GM21717 (cell line): ENCODE measurements at regions not wholly inside any gene's neighbourhood (a gene's known extent, or its start where the extent isn't known, plus 50 kb on each side); places are given as distances from the start of the nearest gene placed in this dataset.

Experiments used
- ATAC-seq: cut with Tn5 transposase; IDR thresholded peaks from one replicate; pipeline ENCODE4 v1.9.1; 2021; ENCODE audit warnings: mild to moderate bottlenecking, moderate library complexity; ENCODE audit not compliant: unreplicated experiment

GRCh38 chr10:61356354-61356753, 96.8 kb downstream of the TMEM26 start:
- no peak for ATAC-seq

- ATAC-seq = no peak
Measured at GRCh38 chr10:61355211-61355610, 98.0 kb downstream of the TMEM26 start.

- no peak for ATAC-seq
Measured at GRCh38 chr10:61354401-61354975, 98.7 kb downstream of the TMEM26 start.

GRCh38 chr10:61350794-61351193, 102.4 kb downstream of the TMEM26 start:
- no peak for ATAC-seq

GRCh38 chr10:61350068-61350467, 103.1 kb downstream of the TMEM26 start:
- no peak for ATAC-seq

GRCh38 chr10:61346796-61347413, 106.3 kb downstream of the TMEM26 start:
- no peak for ATAC-seq

GRCh38 chr10:61343796-61344195, 109.4 kb downstream of the TMEM26 start:
- ATAC-seq = no peak

- ATAC-seq = no peak
Measured at GRCh38 chr10:61342858-61343572, 110.2 kb downstream of the TMEM26 start.

GRCh38 chr10:61341008-61341407, 112.2 kb downstream of the TMEM26 start:
- no peak for ATAC-seq

- ATAC-seq = no peak
Measured at GRCh38 chr10:61338146-61338545, 115.0 kb downstream of the TMEM26 start.

GRCh38 chr10:61337741-61338140, 115.4 kb downstream of the TMEM26 start:
- ATAC-seq = no peak

GRCh38 chr10:61336831-61337230, 116.3 kb downstream of the TMEM26 start:
- no peak for ATAC-seq

GRCh38 chr10:61335359-61335758, 117.8 kb downstream of the TMEM26 start:
- no peak for ATAC-seq

- ATAC-seq = no peak
Measured at GRCh38 chr10:61332581-61332980, 120.6 kb downstream of the TMEM26 start.

- ATAC-seq = no peak
Measured at GRCh38 chr10:61330669-61331068, 122.5 kb downstream of the TMEM26 start.

- peak; percentile 69 for ATAC-seq
Measured at GRCh38 chr10:61329854-61330253, 123.3 kb downstream of the TMEM26 start.

GRCh38 chr10:61325223-61325960, 127.8 kb downstream of the TMEM26 start:
- no peak for ATAC-seq

- ATAC-seq = no peak
Measured at GRCh38 chr10:61323726-61324125, 129.5 kb downstream of the TMEM26 start.

- ATAC-seq = no peak
Measured at GRCh38 chr10:61321041-61321857, 131.9 kb downstream of the TMEM26 start.

GRCh38 chr10:61320257-61320587, 133.0 kb downstream of the TMEM26 start:
- no peak for ATAC-seq
